SK-N-SH (cell line): ENCODE measurements at regions not wholly inside any gene's neighbourhood (a gene's known extent, or its start where the extent isn't known, plus 50 kb on each side); places are given as distances from the start of the nearest gene placed in this dataset.

Experiments
- CTCF ChIA-PET: fragments of 300-600, 350-600 bp; formaldehyde crosslinking; extraction: SDS; loops from one replicate; lab custom pipeline; 2021; lab: Yijun Ruan, JAX
- POLR2A ChIA-PET: fragments of 350-600 bp; sonication (Branson Sonifier 250); formaldehyde crosslinking; extraction: SDS; loops from one replicate; lab custom pipeline; 2020; ENCODE audit warnings: antibody characterized with exemption, inconsistent platforms; lab: Yijun Ruan, JAX
- DNase-seq: peaks from one replicate; pipeline ENCODE4 v3.0.0; 2012
- H2AFZ ChIP-seq: fragments of 200-600 bp; sonication (generic); 2 replicates; pipeline ENCODE4 v1.8.1; 2016; ENCODE audit warnings: antibody characterized with exemption, mild to moderate bottlenecking, low read depth
- H3F3A ChIP-seq: fragments of 200-600 bp; sonication (generic); replicated peaks from 2 replicates; pipeline ENCODE3; 2016; ENCODE audit warnings: antibody characterized with exemption, mild to moderate bottlenecking; ENCODE audit not compliant: insufficient read depth
- H3K27ac ChIP-seq, 2 experiments: fragments of 200-500 bp in 1 of 2; fragments of 200-600 bp in 1 of 2; sonication (Bioruptor generic) in 1 of 2; sonication (generic), shearing (Covaris generic) in 1 of 2; 2 replicates each; pipeline versions ENCODE4 v1.5.1 to v1.6.1; 2014 to 2016; ENCODE audit warnings: low read depth in 2 of 2, inconsistent platforms in 1 of 2, low read length in 1 of 2, mild to moderate bottlenecking in 1 of 2, mixed read lengths in 1 of 2
- H3K27me3 ChIP-seq: fragments of 200-600 bp; sonication (generic), shearing (Covaris generic); 2 replicates; pipeline ENCODE4 v1.6.1; 2016; ENCODE audit warnings: mixed run types; ENCODE audit not compliant: insufficient read depth
- H3K36me3 ChIP-seq, 2 experiments: fragments of 200-500 bp in 1 of 2; fragments of 200-600 bp in 1 of 2; sonication (Bioruptor generic) in 1 of 2; sonication (generic) in 1 of 2; replicated peaks in 1 of 2; 2 replicates each; pipeline versions ENCODE3 to v1.5.1; 2014 to 2016; ENCODE audit warnings: low read length in 1 of 2, mild to moderate bottlenecking in 1 of 2; ENCODE audit not compliant: insufficient read depth in 2 of 2, control insufficient read depth in 1 of 2
- H3K4me1 ChIP-seq, 2 experiments: fragments of 200-500 bp in 1 of 2; fragments of 200-600 bp in 1 of 2; sonication (Bioruptor generic) in 1 of 2; sonication (generic), shearing (Covaris generic) in 1 of 2; 2 replicates each; pipeline versions ENCODE4 v1.5.1 to v1.6.1; 2014 to 2016; ENCODE audit warnings: low read depth in 1 of 2, low read length in 1 of 2, mixed run types in 1 of 2; ENCODE audit not compliant: insufficient read depth in 2 of 2, control insufficient read depth in 1 of 2
- H3K4me2 ChIP-seq: fragments of 200-600 bp; sonication (generic), shearing (Covaris generic); 2 replicates; pipeline ENCODE4 v1.6.1; 2017; ENCODE audit warnings: mixed run types
- H3K4me3 ChIP-seq, 2 experiments: fragments of 200-500 bp in 1 of 2; fragments of 200-600 bp in 1 of 2; sonication (Bioruptor generic) in 1 of 2; sonication (generic), shearing (Covaris generic) in 1 of 2; 2 replicates each; pipeline versions ENCODE4 v1.5.1 to v1.8.1; 2014 to 2016; ENCODE audit warnings: low read depth in 2 of 2, inconsistent platforms in 1 of 2, low read length in 1 of 2, mild to moderate bottlenecking in 1 of 2, mixed read lengths in 1 of 2, moderate library complexity in 1 of 2
- H3K79me2 ChIP-seq: fragments of 200-600 bp; sonication (generic); 2 replicates; pipeline ENCODE4 v1.8.1; 2017; ENCODE audit warnings: mild to moderate bottlenecking; ENCODE audit not compliant: insufficient read depth
- H3K9ac ChIP-seq: fragments of 200-600 bp; sonication (generic); 2 replicates; pipeline ENCODE4 v1.6.1; 2017; ENCODE audit warnings: mixed run types
- H3K9me2 ChIP-seq: fragments of 200-600 bp; sonication (generic); 2 replicates; pipeline ENCODE4 v1.6.1; 2017; ENCODE audit warnings: mixed run types
- H3K9me3 ChIP-seq: fragments of 200-600 bp; sonication (generic); 2 replicates; pipeline ENCODE4 v1.6.1; 2017; ENCODE audit warnings: mixed run types, mild to moderate bottlenecking, moderate library complexity
- H4K20me1 ChIP-seq: fragments of 200-600 bp; sonication (generic); 2 replicates; pipeline ENCODE4 v1.6.1; 2017; ENCODE audit warnings: mild to moderate bottlenecking, mixed run types; ENCODE audit not compliant: insufficient read depth
- FOSL2 ChIP-seq: IDR thresholded peaks from 2 replicates; pipeline ENCODE4 v1.4.0; 2012; ENCODE audit warnings: low read depth, mild to moderate bottlenecking, moderate library complexity, borderline replicate concordance
- GATA2 ChIP-seq: sonication (generic); formaldehyde crosslinking; IDR thresholded peaks from 2 replicates; pipeline ENCODE4 v1.5.0; 2020; ENCODE audit warnings: mild to moderate bottlenecking, missing genetic modification reagents
- IRF3 ChIP-seq: fragments of 150-350 bp; IDR thresholded peaks from 2 replicates; pipeline ENCODE4 v1.6.1; 2016; ENCODE audit warnings: mild to moderate bottlenecking, low read depth, low read length
- MAX ChIP-seq: IDR thresholded peaks from 2 replicates; pipeline ENCODE4 v1.4.0; 2012; ENCODE audit warnings: low read depth
- MEF2A ChIP-seq: IDR thresholded peaks from 2 replicates; pipeline ENCODE4 v1.4.0; 2012; ENCODE audit warnings: low read depth, borderline replicate concordance
- MXI1 ChIP-seq: IDR thresholded peaks from 2 replicates; pipeline ENCODE4 v1.6.1; 2012; ENCODE audit warnings: mild to moderate bottlenecking, low read depth, low read length, improper control_type of control experiment
- NFIC ChIP-seq: IDR thresholded peaks from 2 replicates; pipeline ENCODE4 v1.4.0; 2012; ENCODE audit warnings: borderline replicate concordance
- NRF1 ChIP-seq: IDR thresholded peaks from 2 replicates; pipeline ENCODE4 v1.6.1; 2012; ENCODE audit warnings: low read depth, mild to moderate bottlenecking, low read length
- POLR2AphosphoS5 ChIP-seq: IDR thresholded peaks from 2 replicates; pipeline ENCODE4 v1.6.1; 2012; ENCODE audit warnings: low read depth, low read length
- RAD21 ChIP-seq: IDR thresholded peaks from 2 replicates; pipeline ENCODE4 v1.6.1; 2012; ENCODE audit warnings: mild to moderate bottlenecking, low read length
- SMC3 ChIP-seq: IDR thresholded peaks from 2 replicates; pipeline ENCODE4 v1.6.1; 2012; ENCODE audit warnings: low read depth, low read length, improper control_type of control experiment
- TEAD4 ChIP-seq: IDR thresholded peaks from 2 replicates; pipeline ENCODE4 v1.4.0; 2012; ENCODE audit warnings: mild to moderate bottlenecking, borderline replicate concordance; ENCODE audit not compliant: insufficient read depth
- USF2 ChIP-seq: fragments of 150-350 bp; IDR thresholded peaks from 2 replicates; pipeline ENCODE4 v1.6.1; 2017; ENCODE audit warnings: antibody characterized with exemption, low read length, low read depth, borderline replicate concordance
- WGBS: methylation state at CpG from one replicate; pipeline ENCODE4 v1.1.6; 2017; ENCODE audit warnings: low lambda C conversion rate; 5-methylcytosine and 5-hydroxymethylcytosine counted together
- TF ChIP-seq, protein P1 (sequence below): IDR thresholded peaks from 2 replicates; pipeline ENCODE4 v1.4.0; 2012; ENCODE audit warnings: low read depth, borderline replicate concordance
- TF ChIP-seq, protein P2 (sequence below): fragments of 200-600 bp; sonication (generic); IDR thresholded peaks from 2 replicates; pipeline ENCODE4 v1.6.1; 2017; ENCODE audit warnings: antibody characterized with exemption, mild to moderate bottlenecking, moderate library complexity
- TF ChIP-seq, protein P3 (sequence below): IDR thresholded peaks from 2 replicates; pipeline ENCODE4 v1.6.1; 2012; ENCODE audit warnings: mild to moderate bottlenecking, low read depth, low read length, moderate library complexity

DNA sequence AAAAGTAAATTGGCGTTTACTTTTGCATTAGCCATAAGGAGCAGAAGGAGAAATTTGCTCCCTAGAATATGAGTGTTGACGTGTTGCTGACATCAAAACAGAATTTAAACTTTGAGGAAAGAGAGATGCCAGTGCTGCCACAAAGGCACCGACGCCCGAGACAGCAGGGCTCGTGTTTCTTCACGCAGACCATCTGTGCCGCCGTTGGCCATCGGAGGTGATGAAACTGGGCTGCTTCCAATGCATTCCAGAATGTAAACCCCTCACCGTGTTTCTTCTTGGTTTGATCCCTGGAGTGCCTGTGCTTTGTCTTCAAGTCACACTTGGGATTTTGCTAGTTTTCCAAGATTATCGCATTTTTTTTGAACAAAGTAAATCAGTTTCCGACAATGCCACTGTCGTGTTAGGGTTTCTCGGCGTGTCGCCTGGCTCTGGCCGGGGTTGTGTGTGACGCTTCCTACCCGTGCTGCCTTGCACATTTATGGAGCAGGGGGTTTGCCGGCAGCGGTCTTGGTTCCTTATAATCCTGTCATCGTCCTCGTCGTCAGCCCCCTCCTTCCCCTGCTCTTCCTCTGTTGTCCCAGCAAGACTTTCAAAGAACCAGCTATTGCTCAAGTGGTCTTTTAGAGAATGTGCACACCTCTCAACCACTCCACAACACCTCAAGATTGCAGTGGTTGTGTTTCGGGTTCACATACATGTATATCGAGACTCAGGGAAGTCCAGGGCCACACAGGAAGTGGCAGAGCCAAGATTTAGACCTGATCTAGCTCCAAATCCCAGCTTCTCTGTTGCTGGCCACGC lies 103.9 kb downstream of the METRNL start:
- no peak overlapping the region for H2AFZ ChIP-seq
- ChIA-PET POLR2A (no interaction called here), CTCF (interaction anchor here (1.0 kb wide), 2 partner anchors 83 to 107 kb away, joined by 3 read pairs; no protein-coding TSS in a partner anchor)
- no peaks in the 10 kb centered on the region for H3K79me2 ChIP-seq
- no peaks in the 10 kb centered on the region for H3K9me3 ChIP-seq
- peaks cover 0 to 36% of the 10 kb centered on the region in 2 experiments; a peak in 1 of 4 replicates for H3K4me1 ChIP-seq
- H3K27me3 ChIP-seq, result no peaks in the 10 kb centered on the region
- TF ChIP-seq USF2 (no peak), FOSL2 (no peak), POLR2AphosphoS5 (no peak), MAX (no peak)
- TF ChIP-seq, protein P1, sequence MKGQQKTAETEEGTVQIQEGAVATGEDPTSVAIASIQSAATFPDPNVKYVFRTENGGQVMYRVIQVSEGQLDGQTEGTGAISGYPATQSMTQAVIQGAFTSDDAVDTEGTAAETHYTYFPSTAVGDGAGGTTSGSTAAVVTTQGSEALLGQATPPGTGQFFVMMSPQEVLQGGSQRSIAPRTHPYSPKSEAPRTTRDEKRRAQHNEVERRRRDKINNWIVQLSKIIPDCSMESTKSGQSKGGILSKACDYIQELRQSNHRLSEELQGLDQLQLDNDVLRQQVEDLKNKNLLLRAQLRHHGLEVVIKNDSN, result no peak
- TF ChIP-seq, protein P2, sequence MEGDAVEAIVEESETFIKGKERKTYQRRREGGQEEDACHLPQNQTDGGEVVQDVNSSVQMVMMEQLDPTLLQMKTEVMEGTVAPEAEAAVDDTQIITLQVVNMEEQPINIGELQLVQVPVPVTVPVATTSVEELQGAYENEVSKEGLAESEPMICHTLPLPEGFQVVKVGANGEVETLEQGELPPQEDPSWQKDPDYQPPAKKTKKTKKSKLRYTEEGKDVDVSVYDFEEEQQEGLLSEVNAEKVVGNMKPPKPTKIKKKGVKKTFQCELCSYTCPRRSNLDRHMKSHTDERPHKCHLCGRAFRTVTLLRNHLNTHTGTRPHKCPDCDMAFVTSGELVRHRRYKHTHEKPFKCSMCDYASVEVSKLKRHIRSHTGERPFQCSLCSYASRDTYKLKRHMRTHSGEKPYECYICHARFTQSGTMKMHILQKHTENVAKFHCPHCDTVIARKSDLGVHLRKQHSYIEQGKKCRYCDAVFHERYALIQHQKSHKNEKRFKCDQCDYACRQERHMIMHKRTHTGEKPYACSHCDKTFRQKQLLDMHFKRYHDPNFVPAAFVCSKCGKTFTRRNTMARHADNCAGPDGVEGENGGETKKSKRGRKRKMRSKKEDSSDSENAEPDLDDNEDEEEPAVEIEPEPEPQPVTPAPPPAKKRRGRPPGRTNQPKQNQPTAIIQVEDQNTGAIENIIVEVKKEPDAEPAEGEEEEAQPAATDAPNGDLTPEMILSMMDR, result no peak
- no peaks in the 10 kb centered on the region for H4K20me1 ChIP-seq
- 84% methylated on average over 28 of the region's 28 CpGs for WGBS
- H3K4me3 ChIP-seq, result no peak overlapping the region
- no peaks in the 10 kb centered on the region for H3K36me3 ChIP-seq
- H3K4me2 ChIP-seq, result no peak overlapping the region
- no peak for DNase-seq
- H3F3A ChIP-seq, result no peaks in the 10 kb centered on the region
- H3K27ac ChIP-seq, result no peak overlapping the region; a peak in 1 of 4 replicates
- no peak overlapping the region for H3K9ac ChIP-seq
- no peaks in the 10 kb centered on the region for H3K9me2 ChIP-seq

- Histone ChIP-seq H3K4me1 (peaks cover 0 to 36% of the 10 kb centered on the region in 2 experiments; a peak in 1 of 4 replicates), H3K36me3 (no peaks in the 10 kb centered on the region), H3K4me3 (no peak overlapping the region), H4K20me1 (no peaks in the 10 kb centered on the region), H2AFZ (no peak overlapping the region), H3K4me2 (no peak overlapping the region), H3K27me3 (no peaks in the 10 kb centered on the region), H3F3A (no peaks in the 10 kb centered on the region), H3K79me2 (no peaks in the 10 kb centered on the region), H3K9ac (no peak overlapping the region), H3K9me3 (no peaks in the 10 kb centered on the region), H3K9me2 (no peaks in the 10 kb centered on the region), H3K27ac (no peak overlapping the region; a peak in 1 of 4 replicates)
- no peak for DNase-seq
- 68% methylated on average over 15 of the region's 15 CpGs for WGBS
- ChIA-PET CTCF (interaction anchor here (1.0 kb wide), 1 partner anchor 83 kb away, joined by 3 read pairs; no protein-coding TSS in a partner anchor), POLR2A (no interaction called here)
- TF ChIP-seq MEF2A (no peak), RAD21 (no peak), NFIC (no peak), MXI1 (no peak), IRF3 (no peak), SMC3 (no peak), NRF1 (no peak), GATA2 (no peak), TEAD4 (no peak), FOSL2 (no peak)
- TF ChIP-seq, protein P3, sequence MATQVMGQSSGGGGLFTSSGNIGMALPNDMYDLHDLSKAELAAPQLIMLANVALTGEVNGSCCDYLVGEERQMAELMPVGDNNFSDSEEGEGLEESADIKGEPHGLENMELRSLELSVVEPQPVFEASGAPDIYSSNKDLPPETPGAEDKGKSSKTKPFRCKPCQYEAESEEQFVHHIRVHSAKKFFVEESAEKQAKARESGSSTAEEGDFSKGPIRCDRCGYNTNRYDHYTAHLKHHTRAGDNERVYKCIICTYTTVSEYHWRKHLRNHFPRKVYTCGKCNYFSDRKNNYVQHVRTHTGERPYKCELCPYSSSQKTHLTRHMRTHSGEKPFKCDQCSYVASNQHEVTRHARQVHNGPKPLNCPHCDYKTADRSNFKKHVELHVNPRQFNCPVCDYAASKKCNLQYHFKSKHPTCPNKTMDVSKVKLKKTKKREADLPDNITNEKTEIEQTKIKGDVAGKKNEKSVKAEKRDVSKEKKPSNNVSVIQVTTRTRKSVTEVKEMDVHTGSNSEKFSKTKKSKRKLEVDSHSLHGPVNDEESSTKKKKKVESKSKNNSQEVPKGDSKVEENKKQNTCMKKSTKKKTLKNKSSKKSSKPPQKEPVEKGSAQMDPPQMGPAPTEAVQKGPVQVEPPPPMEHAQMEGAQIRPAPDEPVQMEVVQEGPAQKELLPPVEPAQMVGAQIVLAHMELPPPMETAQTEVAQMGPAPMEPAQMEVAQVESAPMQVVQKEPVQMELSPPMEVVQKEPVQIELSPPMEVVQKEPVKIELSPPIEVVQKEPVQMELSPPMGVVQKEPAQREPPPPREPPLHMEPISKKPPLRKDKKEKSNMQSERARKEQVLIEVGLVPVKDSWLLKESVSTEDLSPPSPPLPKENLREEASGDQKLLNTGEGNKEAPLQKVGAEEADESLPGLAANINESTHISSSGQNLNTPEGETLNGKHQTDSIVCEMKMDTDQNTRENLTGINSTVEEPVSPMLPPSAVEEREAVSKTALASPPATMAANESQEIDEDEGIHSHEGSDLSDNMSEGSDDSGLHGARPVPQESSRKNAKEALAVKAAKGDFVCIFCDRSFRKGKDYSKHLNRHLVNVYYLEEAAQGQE, result no peak
Observed at GRCh38 chr17:83183951-83184506, 104.6 kb downstream of the METRNL start.
